K562 (cell line): ENCODE measurements at regions not wholly inside any gene's neighbourhood (a gene's known extent, or its start where the extent isn't known, plus 50 kb on each side); places are given as distances from the start of the nearest gene placed in this dataset.
A peak's percentile ranks its signal among the peaks of the same experiment; 100 is the strongest.

ENCODE experiments used
- ATAC-seq: fragments of 200-7000 bp; cut with Tn5 transposase; 3 replicates; pipeline ENCODE4 v1.9.1; 2020; ENCODE audit warnings: moderate library complexity
- BruUV-seq: library from RNA; stranded (reverse); fragments of 400-500 nt; replicated peaks from 2 replicates; lab custom pipeline; 2021; lab: Mats Ljungman, UMichigan
- CTCF ChIA-PET: fragments of 300-600 bp; formaldehyde crosslinking; extraction: SDS; loops from one replicate; lab custom pipeline; 2021; ENCODE audit warnings: low intra/inter-chr PET ratio; lab: Yijun Ruan, JAX
- POLR2A ChIA-PET: fragments of 300-600, 350-650 bp; sonication (Branson Sonifier 250); formaldehyde crosslinking; extraction: SDS; loops from one replicate; lab custom pipeline; 2021; ENCODE audit warnings: antibody characterized with exemption, inconsistent platforms; lab: Yijun Ruan, JAX
- DNase-seq, 4 experiments: peaks; one replicate each; pipeline versions ENCODE4 v3.0.0 to v3.0.0-alpha.2; 2011 to 2018; ENCODE audit warnings: low spot score in 3 of 4, mixed read lengths in 3 of 4; ENCODE audit errors: extremely low read depth in 1 of 4
- FAIRE-seq: peaks from 2 replicates; lab custom pipeline; 2011; peaks lifted over from hg19 to GRCh38; lab: Jason Lieb, UNC
- H2AFZ ChIP-seq: 2 replicates; pipeline ENCODE4 v1.6.0; 2011; ENCODE audit warnings: low read depth, low read length, control low read depth, inconsistent platforms
- H3K27ac ChIP-seq: fragments of 200-600 bp; 3 replicates; pipeline ENCODE4 v1.8.0; 2011; ENCODE audit warnings: low read depth, mild to moderate bottlenecking, control low read depth, inconsistent platforms, low read length, moderate library complexity, mixed read lengths; ENCODE audit errors: extremely low read depth
- H3K27me3 ChIP-seq, 2 experiments: fragments of 300-600 bp in 1 of 2; 2 replicates in 1 of 2; 3 replicates in 1 of 2; pipeline versions ENCODE4 v1.6.0 to v1.8.0; 2011; ENCODE audit warnings: inconsistent platforms in 2 of 2, low read length in 2 of 2, mild to moderate bottlenecking in 1 of 2, mixed read lengths in 1 of 2, moderate library complexity in 1 of 2; ENCODE audit not compliant: control insufficient read depth in 2 of 2, insufficient read depth in 2 of 2
- H3K36me3 ChIP-seq: fragments of 300-600 bp; 3 replicates; pipeline ENCODE4 v1.8.0; 2011; ENCODE audit warnings: mild to moderate bottlenecking, low read length, inconsistent platforms; ENCODE audit not compliant: control insufficient read depth, insufficient read depth
- H3K4me1 ChIP-seq, 2 experiments: fragments of 200-600 bp in 1 of 2; replicated peaks in 1 of 2; 2 replicates in 1 of 2; 3 replicates in 1 of 2; pipeline versions ENCODE4 v1.5.1 to v1.8.0; 2011; ENCODE audit warnings: inconsistent platforms in 2 of 2, low read length in 2 of 2, mild to moderate bottlenecking in 1 of 2, mixed read lengths in 1 of 2, moderate library complexity in 1 of 2; ENCODE audit not compliant: control insufficient read depth in 2 of 2, insufficient read depth in 2 of 2
- H3K4me2 ChIP-seq: 2 replicates; pipeline ENCODE4 v1.6.1; 2011; ENCODE audit warnings: low read length, control low read depth, inconsistent platforms, mixed read lengths; ENCODE audit not compliant: insufficient read depth
- H3K4me3 ChIP-seq: fragments of 200-600 bp; sonication (generic), shearing (Covaris generic); 2 replicates; pipeline ENCODE4 v1.5.1; 2016; ENCODE audit warnings: control low read depth, inconsistent platforms
- H3K79me2 ChIP-seq: fragments of 200-600 bp; 3 replicates; pipeline ENCODE4 v1.8.0; 2011; ENCODE audit warnings: low read length, inconsistent platforms; ENCODE audit not compliant: control insufficient read depth, insufficient read depth
- H3K9ac ChIP-seq, 2 experiments: 2 replicates each; pipeline versions ENCODE4 v1.6.0 to v1.6.1; 2011; ENCODE audit warnings: low read depth in 2 of 2, low read length in 2 of 2, control low read depth in 1 of 2, inconsistent platforms in 1 of 2, mild to moderate bottlenecking in 1 of 2, mixed read lengths in 1 of 2; ENCODE audit not compliant: insufficient read depth in 1 of 2
- H3K9me1 ChIP-seq: one replicate; pipeline ENCODE4 v1.6.0; 2011; ENCODE audit warnings: inconsistent platforms, mild to moderate bottlenecking, low read length, moderate library complexity; ENCODE audit not compliant: control insufficient read depth, insufficient read depth
- H3K9me3 ChIP-seq: replicated peaks from 2 replicates; pipeline ENCODE4 v1.5.1; 2011; ENCODE audit warnings: low read depth, low read length, inconsistent platforms; ENCODE audit not compliant: control insufficient read depth, insufficient read depth
- H4K20me1 ChIP-seq: replicated peaks from 2 replicates; pipeline ENCODE4 v1.6.1; 2011; ENCODE audit warnings: low read length, inconsistent platforms, mixed read lengths; ENCODE audit not compliant: control insufficient read depth, insufficient read depth
- BRCA1 ChIP-seq, 2 experiments: fragments of 450-650 bp in 1 of 2; sonication (generic) in 1 of 2; formaldehyde crosslinking in 1 of 2; IDR thresholded peaks; 2 replicates each; pipeline versions ENCODE4 v1.5.0 to v1.6.1; 2017 to 2020; ENCODE audit warnings: mild to moderate bottlenecking in 1 of 2, missing genetic modification reagents in 1 of 2
- CCNT2 ChIP-seq: IDR thresholded peaks from 2 replicates; pipeline ENCODE4 v1.6.1; 2011; ENCODE audit warnings: borderline replicate concordance, low read depth, mild to moderate bottlenecking, moderate library complexity, mixed read lengths, low read length; ENCODE audit not compliant: insufficient read length; ENCODE audit errors: extremely low read depth
- CTCF ChIP-seq, 3 experiments: IDR thresholded peaks in 2 of 3; conservative IDR thresholded peaks in 1 of 3; 2 replicates each; pipeline ENCODE4 v1.5.1; 2011 to 2012; ENCODE audit warnings: low read length in 3 of 3, mild to moderate bottlenecking in 3 of 3, control low read depth in 2 of 3, improper control_type of control experiment in 1 of 3, inconsistent platforms in 1 of 3, low read depth in 1 of 3, mixed read lengths in 1 of 3, moderate library complexity in 1 of 3; ENCODE audit not compliant: insufficient read depth in 2 of 3
- HCFC1 ChIP-seq: IDR thresholded peaks from 2 replicates; pipeline ENCODE4 v1.6.1; 2012; ENCODE audit warnings: low read depth, low read length, improper control_type of control experiment
- LARP7 ChIP-seq: fragments of 450-650 bp; IDR thresholded peaks from 2 replicates; pipeline ENCODE4 v1.6.1; 2016
- MCM5 ChIP-seq: fragments of 450-650 bp; IDR thresholded peaks from 2 replicates; pipeline ENCODE4 v1.6.1; 2016; ENCODE audit warnings: low read depth
- NBN ChIP-seq: fragments of 450-650 bp; IDR thresholded peaks from 2 replicates; pipeline ENCODE4 v1.6.1; 2016; ENCODE audit warnings: low read depth, mild to moderate bottlenecking
- POLR3A ChIP-seq: IDR thresholded peaks from 2 replicates; pipeline ENCODE4 v1.6.1; 2011; ENCODE audit warnings: borderline replicate concordance, mild to moderate bottlenecking, moderate library complexity; ENCODE audit not compliant: insufficient read length, insufficient read depth; ENCODE audit errors: extremely low read depth
- RAD21 ChIP-seq, 2 experiments: fragments of 250-450 bp in 1 of 2; fragments of 450-650 bp in 1 of 2; sonication (Bioruptor Pico) in 1 of 2; formaldehyde crosslinking in 1 of 2; IDR thresholded peaks in 1 of 2; conservative IDR thresholded peaks in 1 of 2; 2 replicates each; pipeline versions ENCODE4 v1.4.0 to v1.8.0; 2020 to 2022; ENCODE audit warnings: mild to moderate bottlenecking in 2 of 2, moderate library complexity in 1 of 2
- SAFB2 ChIP-seq: fragments of 200-400 bp; formaldehyde crosslinking; IDR thresholded peaks from 2 replicates; pipeline ENCODE4 v1.6.1; 2018; ENCODE audit warnings: borderline replicate concordance, low read length, low read depth, moderate library complexity; ENCODE audit not compliant: severe bottlenecking
- ZFPM2 ChIP-seq: fragments of 250-450 bp; sonication (Bioruptor Pico); IDR thresholded peaks from 2 replicates; pipeline ENCODE4 v1.5.1; 2022; ENCODE audit warnings: mild to moderate bottlenecking
- ZNF398 ChIP-seq: fragments of 250-450 bp; sonication (Bioruptor Pico); IDR thresholded peaks from 2 replicates; pipeline ENCODE4 v1.8.0; 2021; ENCODE audit warnings: moderate library complexity, mild to moderate bottlenecking, inconsistent platforms
- WGBS: fragments of 100-300 bp; shearing (Covaris generic); methylation state at CpG from one replicate; pipeline ENCODE4 v1.1.6; 2016; ENCODE audit warnings: low coverage, mixed read lengths; ENCODE audit not compliant: insufficient coverage; ENCODE audit errors: missing lambda C conversion rate; 5-methylcytosine and 5-hydroxymethylcytosine counted together
- in situ Hi-C: fragments of 300-500 bp; cut with MboI; formaldehyde crosslinking; loops from 4 replicates; pipeline ENCODE4 v1.15.0; 2018; ENCODE audit warnings: inconsistent platforms, mixed read lengths
- intact Hi-C: fragments of 100-400 bp; cut with micrococcal nuclease; formaldehyde crosslinking; loops from 2 replicates; pipeline ENCODE4 v1.14.2; 2022

- no peak overlapping the region for H3K9ac ChIP-seq
- no peaks in the 10 kb centered on the region for H4K20me1 ChIP-seq
- POLR2A ChIA-PET = no interaction called here
- no peak overlapping the region for H3K27ac ChIP-seq
- in situ Hi-C loops = no loop called here
- TF ChIP-seq BRCA1 (IDR thresholded peaks at IDR 0.05) = no peak
- no peak for TF ChIP-seq BRCA1 (CRISPR knock-in tag; IDR thresholded peaks at IDR 0.05)
- TF ChIP-seq CTCF (IDR thresholded peaks at IDR 0.05 in 2 of 3, conservative IDR thresholded peaks at IDR 0.05 in 1 of 3; ENCODE audit: insufficient read depth in 2 of 3, low read depth in 1 of 3, low read length in 3 of 3) = peak in 1 of 3 experiments; percentile 33; a peak in 2 of 6 replicates
- TF ChIP-seq RAD21 (CRISPR knock-in tag; conservative IDR thresholded peaks at IDR 0.05 in 1 of 2, IDR thresholded peaks at IDR 0.05 in 1 of 2) = peak in 1 of 2 experiments; percentile 45; a peak in 2 of 4 replicates
- TF ChIP-seq, all 486 proteins: peak for 2
- CTCF ChIA-PET = no interaction called here
- DNase-seq (peak; percentile 4 to 12 (median 6)), FAIRE-seq (no peak), ATAC-seq (no peak)
- no peaks in the 10 kb centered on the region for H3K36me3 ChIP-seq
- no peaks in the 10 kb centered on the region for H3K27me3 ChIP-seq
- H3K4me2 ChIP-seq = no peak overlapping the region
- no peak overlapping the region for H2AFZ ChIP-seq
- no peaks in the 10 kb centered on the region for H3K4me1 ChIP-seq
- H3K9me1 ChIP-seq = no peaks in the 10 kb centered on the region
- no peaks in the 10 kb centered on the region for H3K9me3 ChIP-seq
- intact Hi-C loops = no loop called here
- no peaks in the 10 kb centered on the region for H3K79me2 ChIP-seq
- no TSS peak for BruUV-seq
- WGBS = 0% methylated on average over 1 of the region's 1 CpG
- H3K4me3 ChIP-seq = no peak overlapping the region
Observed at GRCh38 chrX:86946569-86946968, 571.0 kb upstream of the KLHL4 start.

GRCh38 chrX:86964321-86964720 lies 553.3 kb upstream of the KLHL4 start:
- Histone ChIP-seq H3K4me1 (no peaks in the 10 kb centered on the region), H3K79me2 (no peaks in the 10 kb centered on the region), H3K27ac (no peak overlapping the region), H3K9ac (no peak overlapping the region), H2AFZ (no peak overlapping the region), H3K27me3 (no peaks in the 10 kb centered on the region), H3K4me2 (no peak overlapping the region), H3K9me1 (no peaks in the 10 kb centered on the region), H4K20me1 (no peaks in the 10 kb centered on the region), H3K36me3 (no peaks in the 10 kb centered on the region), H3K9me3 (no peaks in the 10 kb centered on the region), H3K4me3 (no peak overlapping the region)
- POLR2A ChIA-PET = no interaction called here
- in situ Hi-C loops (no loop called here), intact Hi-C loops (no loop called here)
- FAIRE-seq = no peak
- no TSS peak for BruUV-seq
- ATAC-seq = no peak
- CTCF ChIA-PET = no interaction called here
- DNase-seq = no peak
- TF ChIP-seq NBN (no peak), LARP7 (no peak), SAFB2 (no peak), CCNT2 (no peak), ZNF398 (no peak), POLR3A (no peak), HCFC1 (no peak), MCM5 (no peak), ZFPM2 (CRISPR knock-in tag) (no peak)
